H9 (cell line): ENCODE measurements at regions not wholly inside any gene's neighbourhood (a gene's known extent, or its start where the extent isn't known, plus 50 kb on each side); places are given as distances from the start of the nearest gene placed in this dataset.

Source experiments
- DNase-seq: peaks from one replicate; pipeline ENCODE4 v3.0.0-alpha.2; 2017
- H2AFZ ChIP-seq: one replicate; pipeline ENCODE4 v1.6.1; 2013; ENCODE audit warnings: mild to moderate bottlenecking, low read length, control low read depth, moderate library complexity
- H2AK5ac ChIP-seq: 2 replicates; pipeline ENCODE4 v1.6.1; 2013; ENCODE audit warnings: low read length, control low read depth, mixed read lengths; ENCODE audit not compliant: insufficient read length
- H2BK120ac ChIP-seq: one replicate; pipeline ENCODE4 v1.6.1; 2013; ENCODE audit warnings: low read depth, mild to moderate bottlenecking, low read length, control low read depth, inconsistent platforms; ENCODE audit not compliant: poor library complexity, severe bottlenecking
- H2BK12ac ChIP-seq: 2 replicates; pipeline ENCODE4 v1.6.1; 2013; ENCODE audit warnings: low read length, control low read depth, mixed read lengths, low read depth; ENCODE audit not compliant: insufficient read length
- H2BK15ac ChIP-seq: 2 replicates; pipeline ENCODE4 v1.6.1; 2013; ENCODE audit warnings: low read depth, low read length, control low read depth
- H2BK20ac ChIP-seq: one replicate; pipeline ENCODE4 v1.6.1; 2013; ENCODE audit warnings: low read depth, mild to moderate bottlenecking, low read length, control low read depth, inconsistent platforms; ENCODE audit not compliant: poor library complexity, severe bottlenecking
- H2BK5ac ChIP-seq: 2 replicates; pipeline ENCODE4 v1.6.1; 2013; ENCODE audit warnings: low read length, control low read depth, mixed read lengths; ENCODE audit not compliant: insufficient read length
- H3K14ac ChIP-seq: 2 replicates; pipeline ENCODE4 v1.6.1; 2013; ENCODE audit warnings: low read length, control low read depth; ENCODE audit not compliant: insufficient read depth
- H3K18ac ChIP-seq: 2 replicates; pipeline ENCODE4 v1.6.1; 2013; ENCODE audit warnings: low read depth, mild to moderate bottlenecking, mixed read lengths, low read length, control low read depth; ENCODE audit not compliant: insufficient read length
- H3K23ac ChIP-seq: 2 replicates; pipeline ENCODE4 v1.6.1; 2013; ENCODE audit warnings: low read length, control low read depth, mixed read lengths, low read depth; ENCODE audit not compliant: insufficient read length
- H3K23me2 ChIP-seq: 2 replicates; pipeline ENCODE4 v1.6.1; 2013; ENCODE audit warnings: low read depth, mild to moderate bottlenecking, mixed read lengths, low read length, control low read depth; ENCODE audit not compliant: insufficient read length, poor library complexity, severe bottlenecking
- H3K27ac ChIP-seq: 2 replicates; pipeline ENCODE4 v1.5.1; 2013; ENCODE audit warnings: low read length, control low read depth, mixed read lengths, low read depth; ENCODE audit not compliant: insufficient read length
- H3K27me3 ChIP-seq: 2 replicates; pipeline ENCODE4 v1.6.1; 2013; ENCODE audit warnings: low read length, control low read depth, inconsistent platforms; ENCODE audit not compliant: insufficient read depth
- H3K4ac ChIP-seq: 2 replicates; pipeline ENCODE4 v1.6.1; 2013; ENCODE audit warnings: low read depth, mild to moderate bottlenecking, control low read depth, inconsistent platforms, low read length, moderate library complexity
- H3K4me1 ChIP-seq: 2 replicates; pipeline ENCODE4 v1.6.1; 2013; ENCODE audit warnings: low read length, control low read depth, inconsistent platforms; ENCODE audit not compliant: insufficient read depth
- H3K4me2 ChIP-seq: 2 replicates; pipeline ENCODE4 v1.6.1; 2013; ENCODE audit warnings: low read length, control low read depth, mixed read lengths; ENCODE audit not compliant: insufficient read length, insufficient read depth
- H3K56ac ChIP-seq: 2 replicates; pipeline ENCODE4 v1.6.1; 2013; ENCODE audit warnings: low read depth, mild to moderate bottlenecking, mixed read lengths, low read length, control low read depth; ENCODE audit not compliant: insufficient read length
- H3K79me1 ChIP-seq: 2 replicates; pipeline ENCODE4 v1.6.1; 2013; ENCODE audit warnings: low read depth, mild to moderate bottlenecking, moderate library complexity, low read length, control low read depth, inconsistent platforms; ENCODE audit not compliant: insufficient read depth, poor library complexity, severe bottlenecking
- H3K79me2 ChIP-seq: 2 replicates; pipeline ENCODE4 v1.6.1; 2013; ENCODE audit warnings: low read length, control low read depth, inconsistent platforms; ENCODE audit not compliant: insufficient read depth
- H3K9ac ChIP-seq: 2 replicates; pipeline ENCODE4 v1.6.1; 2013; ENCODE audit warnings: low read length, control low read depth, mixed read lengths; ENCODE audit not compliant: insufficient read length; ENCODE audit errors: extremely low read depth
- H3K9me3 ChIP-seq: one replicate; pipeline ENCODE4 v1.6.1; 2013; ENCODE audit warnings: low read depth, low read length, inconsistent platforms; ENCODE audit not compliant: control insufficient read depth
- H3T11ph ChIP-seq: one replicate; pipeline ENCODE4 v1.6.1; 2013; ENCODE audit warnings: mild to moderate bottlenecking, low read length, control low read depth, inconsistent platforms
- H4K20me1 ChIP-seq: one replicate; pipeline ENCODE4 v1.6.1; 2013; ENCODE audit not compliant: control insufficient read depth, insufficient read length, insufficient read depth
- H4K5ac ChIP-seq: 2 replicates; pipeline ENCODE4 v1.6.1; 2013; ENCODE audit warnings: low read depth, mild to moderate bottlenecking, mixed read lengths, low read length, control low read depth; ENCODE audit not compliant: insufficient read length
- H4K8ac ChIP-seq: replicated peaks from 2 replicates; pipeline ENCODE4 v1.6.1; 2013; ENCODE audit warnings: low read length, control low read depth, mixed read lengths, low read depth; ENCODE audit not compliant: insufficient read length
- H4K91ac ChIP-seq: 2 replicates; pipeline ENCODE4 v1.6.1; 2013; ENCODE audit warnings: low read depth, mild to moderate bottlenecking, moderate library complexity, mixed read lengths, low read length, control low read depth; ENCODE audit not compliant: insufficient read length
- H3K27ac Mint-ChIP-seq, 3 experiments: 2 replicates in 2 of 3; 3 replicates in 1 of 3; pipeline ENCODE4 v1.8.0; 2020 to 2021; ENCODE audit warnings: mixed read lengths in 3 of 3, mild to moderate bottlenecking in 1 of 3, moderate library complexity in 1 of 3
- H3K27me3 Mint-ChIP-seq: 2 replicates; pipeline ENCODE4 v1.8.0; 2021; ENCODE audit warnings: low read depth, mild to moderate bottlenecking, moderate library complexity, mixed read lengths
- H3K36me3 Mint-ChIP-seq, 3 experiments: 2 replicates in 2 of 3; 3 replicates in 1 of 3; pipeline ENCODE4 v1.8.0; 2020 to 2021; ENCODE audit warnings: low read depth in 3 of 3, mixed read lengths in 3 of 3; ENCODE audit not compliant: insufficient read depth in 1 of 3
- H3K4me1 Mint-ChIP-seq, 2 experiments: 2 replicates each; pipeline ENCODE4 v1.8.0; 2020; ENCODE audit warnings: mixed read lengths in 2 of 2
- H3K4me3 Mint-ChIP-seq, 2 experiments: 2 replicates in 1 of 2; 3 replicates in 1 of 2; pipeline ENCODE4 v1.8.0; 2020 to 2021; ENCODE audit warnings: mild to moderate bottlenecking in 2 of 2, mixed read lengths in 2 of 2, moderate library complexity in 1 of 2
- H3K9me3 Mint-ChIP-seq, 2 experiments: 2 replicates in 1 of 2; 3 replicates in 1 of 2; pipeline ENCODE4 v1.8.0; 2020; ENCODE audit warnings: mild to moderate bottlenecking in 2 of 2, mixed read lengths in 2 of 2, moderate library complexity in 1 of 2
- CTCF ChIP-seq: fragments of 200-600 bp; sonication (generic); conservative IDR thresholded peaks from 3 replicates; pipeline ENCODE4 v1.8.0; 2021; ENCODE audit warnings: antibody characterized with exemption, mild to moderate bottlenecking
- WGBS: extraction: QIAGEN DNeasy Blood & Tissue Kit; methylation state at CpG from one replicate; pipeline ENCODE4 v1.1.7; 2013; ENCODE audit warnings: missing lambda C conversion rate, low lambda C conversion rate, mixed read lengths; ENCODE audit not compliant: insufficient read length; ENCODE audit errors: extremely low coverage; 5-methylcytosine and 5-hydroxymethylcytosine counted together

GRCh38 chr5:81802020-81802419, 51.1 kb upstream of the SSBP2 start:
- Histone ChIP-seq H3K27ac (no peak overlapping the region), H2BK15ac (no peak overlapping the region), H3K23ac (no peak overlapping the region), H3K18ac (no peak overlapping the region), H3K79me1 (no peaks in the 10 kb centered on the region), H2BK120ac (no peak overlapping the region), H3K4me2 (no peak overlapping the region), H2BK12ac (no peak overlapping the region), H4K20me1 (no peaks in the 10 kb centered on the region), H3K27me3 (no peaks in the 10 kb centered on the region), H4K5ac (no peak overlapping the region), H3K14ac (no peak overlapping the region), H3K79me2 (no peaks in the 10 kb centered on the region), H3K56ac (no peak overlapping the region), H3T11ph (no peak overlapping the region), H2BK5ac (no peak overlapping the region), H3K4me1 (no peaks in the 10 kb centered on the region), H3K4ac (no peak overlapping the region), H4K8ac (no peak overlapping the region), H3K9me3 (no peaks in the 10 kb centered on the region), H3K23me2 (no peaks in the 10 kb centered on the region), H3K9ac (no peak overlapping the region), H4K91ac (no peak overlapping the region), H2AFZ (no peak overlapping the region), H2AK5ac (no peak overlapping the region), H2BK20ac (no peak overlapping the region)
- no peaks in the 10 kb centered on the region for H3K27me3 Mint-ChIP-seq
- peaks cover 4 to 14% of the 10 kb centered on the region in 2 experiments for H3K4me1 Mint-ChIP-seq
- H3K4me3 Mint-ChIP-seq, result no peak overlapping the region
- DNase-seq, result no peak
- WGBS, result no CpG with 5 or more reads among the region's 2 CpGs
- H3K9me3 Mint-ChIP-seq, result peaks cover 3 to 7% of the 10 kb centered on the region in 2 experiments
- no peak overlapping the region for H3K27ac Mint-ChIP-seq
- TF ChIP-seq CTCF, result no peak
- peaks cover 0 to 6% (median 0%) of the 10 kb centered on the region in 3 experiments; a peak in 2 of 7 replicates for H3K36me3 Mint-ChIP-seq
